Activated CD4-positive, CD25-positive, alpha-beta regulatory T cell treated with anti-CD3 and anti-CD28 coated beads, Interleukin-2, amount 50 U/mL, for 16 hours (primary cell): ENCODE measurements at regions not wholly inside any gene's neighbourhood (a gene's known extent, or its start where the extent isn't known, plus 50 kb on each side); places are given as distances from the start of the nearest gene placed in this dataset.

Experiments used
- DNase-seq: peaks from one replicate; pipeline ENCODE4 v3.0.0-alpha.2; 2020; ENCODE audit warnings: low read depth, low spot score

DNA sequence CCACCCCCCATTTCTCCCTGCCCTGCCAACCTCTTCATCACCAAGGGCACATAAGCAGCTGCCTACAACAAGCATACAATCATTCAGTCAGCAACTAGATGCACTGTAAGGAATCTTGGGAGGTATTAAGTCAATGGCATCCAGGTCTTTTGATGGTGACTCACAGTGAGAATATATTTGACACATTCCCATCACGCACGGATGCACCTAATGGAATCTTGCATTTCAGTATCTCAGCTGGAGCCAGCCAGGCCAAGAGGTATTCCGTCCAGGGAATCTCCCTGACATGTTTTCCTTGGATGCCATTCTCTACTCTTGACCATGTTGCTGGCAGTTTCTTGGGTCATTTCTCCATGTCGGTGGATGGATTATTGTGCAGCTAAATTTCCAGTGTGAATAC, 73.9 kb upstream of the CAPRIN2 start:
- no peak for DNase-seq

DNA sequence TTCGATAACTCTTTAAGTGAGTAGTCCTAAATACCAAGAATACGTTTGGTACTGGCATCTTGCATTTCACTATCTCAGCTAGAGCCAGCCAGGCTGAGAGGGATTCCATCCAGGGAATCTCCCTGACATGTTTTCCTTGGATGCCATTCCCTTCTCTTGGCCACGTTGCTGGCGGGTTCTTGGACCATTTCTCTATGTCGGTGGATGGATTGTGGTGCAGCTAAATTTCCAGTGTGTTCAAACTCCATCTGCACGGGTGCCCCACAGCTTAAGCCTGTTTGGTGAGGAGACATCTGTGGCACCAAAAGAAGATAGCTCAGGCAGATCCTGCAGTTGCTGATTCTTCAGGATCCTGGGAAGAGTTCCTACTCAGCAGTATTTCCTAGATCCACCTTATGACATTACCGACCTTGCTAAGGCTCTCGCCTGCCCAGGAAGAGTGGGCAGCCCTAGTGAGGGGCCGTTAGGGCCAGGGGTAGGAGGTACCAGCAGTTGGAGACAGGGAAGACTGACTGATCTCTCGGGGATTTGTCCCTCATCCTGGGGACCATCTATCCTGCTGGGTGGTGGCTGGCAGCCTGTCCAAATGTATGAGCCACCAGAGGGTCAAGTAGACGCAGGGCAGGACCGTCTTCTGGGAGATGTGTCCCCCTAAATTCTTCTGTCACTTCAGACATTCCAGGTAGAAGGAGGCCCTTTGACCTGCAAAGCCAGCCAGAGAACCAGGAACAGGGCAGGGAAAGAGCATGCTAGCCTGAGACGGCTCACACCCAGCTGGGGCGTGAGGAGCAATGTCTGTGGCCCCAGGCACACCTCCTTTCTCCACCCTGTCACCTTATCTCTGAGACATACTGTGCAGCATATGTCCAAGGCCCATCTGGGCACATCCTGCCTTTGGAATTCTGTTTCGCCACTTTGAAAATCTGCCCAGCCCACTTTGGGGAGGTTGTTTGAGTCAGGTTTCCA, 72.6 kb upstream of the CAPRIN2 start:
- DNase-seq: no peak

DNA sequence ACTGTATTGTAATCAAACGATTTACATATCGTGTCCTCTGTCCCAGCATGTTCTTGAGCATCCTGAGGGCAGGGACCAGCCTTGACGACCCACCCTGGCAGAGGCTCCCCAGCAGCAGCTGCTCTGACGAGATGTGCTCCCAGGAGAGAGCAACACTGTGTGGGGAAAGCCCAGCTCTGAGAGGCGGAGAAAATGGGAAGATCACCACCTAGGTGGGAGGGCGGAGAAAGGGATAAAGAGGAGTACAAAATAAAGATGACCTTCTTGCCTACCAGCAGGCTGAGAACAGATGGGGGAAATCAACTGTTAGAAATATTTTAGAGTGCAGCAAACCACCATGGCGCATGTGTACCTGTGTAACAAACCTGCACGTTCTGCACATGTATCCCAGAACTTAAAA, 71.5 kb upstream of the CAPRIN2 start:
- DNase-seq: no peak

DNA sequence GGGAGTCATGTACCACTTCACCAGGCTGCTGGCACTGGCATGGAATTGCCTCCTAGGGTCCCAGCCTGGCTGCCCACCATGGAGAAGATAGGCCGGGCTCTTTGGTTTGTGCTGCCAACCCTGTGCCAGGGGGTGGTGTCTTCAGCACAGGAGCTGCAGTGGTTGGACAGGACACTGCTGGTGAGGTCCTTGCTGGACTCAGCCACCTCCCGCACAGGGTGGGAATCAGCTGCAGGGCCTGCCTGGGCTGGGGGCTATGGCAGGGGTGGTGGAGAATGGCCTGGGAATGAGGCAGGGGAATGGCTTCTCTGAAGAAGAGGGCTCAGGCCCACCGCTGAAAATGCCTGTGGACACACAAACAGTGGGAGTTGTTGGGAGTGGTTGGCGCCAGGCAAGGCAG, 70.6 kb upstream of the CAPRIN2 start:
- no peak for DNase-seq

DNA sequence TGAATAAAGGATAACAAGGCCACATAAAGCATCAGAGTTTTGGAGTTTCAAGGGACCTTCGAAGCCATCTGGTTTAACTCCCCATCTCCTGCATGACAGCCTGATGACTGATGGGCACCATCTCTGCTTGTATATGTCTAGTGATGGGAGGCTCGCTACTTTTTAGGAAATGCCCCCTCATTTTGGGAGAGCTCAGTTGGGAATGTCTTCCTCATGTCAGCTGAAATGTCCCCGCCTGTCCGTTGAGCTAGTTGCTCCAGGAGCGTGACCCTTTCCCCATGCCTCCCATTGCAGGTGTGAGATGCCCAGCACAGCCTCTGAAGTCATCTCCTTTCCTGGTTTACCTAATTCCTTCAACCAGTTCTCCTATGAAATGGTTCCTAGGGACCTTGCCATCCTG, 69.6 kb upstream of the CAPRIN2 start:
- DNase-seq: no peak

DNA sequence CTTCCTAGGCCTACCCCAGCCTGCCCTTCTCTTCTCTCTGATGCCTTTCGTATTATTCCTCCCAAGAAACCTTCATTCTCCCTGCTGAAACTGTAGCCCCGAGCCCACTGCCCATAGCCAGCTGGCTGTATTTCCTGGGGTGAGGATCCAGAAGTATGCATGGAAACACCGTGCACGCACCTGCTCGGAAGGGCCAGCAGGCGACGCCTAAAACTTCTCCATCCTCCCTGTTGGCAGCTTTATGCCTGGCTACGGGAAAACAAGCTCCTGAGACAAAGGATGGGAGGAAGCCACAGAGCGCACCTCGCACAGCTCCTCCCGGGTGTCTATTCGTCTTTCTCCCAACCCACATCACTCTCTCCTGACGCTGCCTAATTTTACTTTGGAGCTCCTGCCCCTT, 69.0 kb upstream of the CAPRIN2 start:
- no peak for DNase-seq

DNA sequence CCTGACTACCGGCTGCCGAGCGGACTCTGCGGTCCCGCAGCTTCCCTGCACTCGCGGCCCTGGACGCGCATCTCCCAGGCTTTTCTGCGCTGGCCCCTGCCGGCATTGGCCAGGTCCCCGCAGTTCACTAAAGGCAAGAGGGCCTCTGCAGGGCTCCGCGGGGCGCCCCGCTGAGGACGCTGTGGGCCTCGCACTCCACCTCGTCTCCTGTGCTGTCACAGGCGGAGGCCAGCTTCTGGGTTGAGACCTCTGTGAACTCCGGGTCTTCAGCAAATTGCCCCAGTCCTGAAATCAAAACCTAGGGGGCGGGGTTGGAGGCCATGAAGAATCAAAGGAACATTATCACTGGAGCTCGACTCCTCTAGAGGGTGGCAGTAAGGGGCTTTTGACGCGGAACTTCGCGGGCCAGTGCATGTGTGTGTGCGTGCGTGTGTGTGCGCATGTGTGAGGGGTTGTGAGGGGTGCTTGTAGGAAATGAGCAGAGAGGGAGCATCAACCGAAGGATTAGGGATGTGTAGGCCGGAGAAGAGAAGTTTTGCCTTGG, 68.5 kb upstream of the CAPRIN2 start:
- no peak for DNase-seq

DNA sequence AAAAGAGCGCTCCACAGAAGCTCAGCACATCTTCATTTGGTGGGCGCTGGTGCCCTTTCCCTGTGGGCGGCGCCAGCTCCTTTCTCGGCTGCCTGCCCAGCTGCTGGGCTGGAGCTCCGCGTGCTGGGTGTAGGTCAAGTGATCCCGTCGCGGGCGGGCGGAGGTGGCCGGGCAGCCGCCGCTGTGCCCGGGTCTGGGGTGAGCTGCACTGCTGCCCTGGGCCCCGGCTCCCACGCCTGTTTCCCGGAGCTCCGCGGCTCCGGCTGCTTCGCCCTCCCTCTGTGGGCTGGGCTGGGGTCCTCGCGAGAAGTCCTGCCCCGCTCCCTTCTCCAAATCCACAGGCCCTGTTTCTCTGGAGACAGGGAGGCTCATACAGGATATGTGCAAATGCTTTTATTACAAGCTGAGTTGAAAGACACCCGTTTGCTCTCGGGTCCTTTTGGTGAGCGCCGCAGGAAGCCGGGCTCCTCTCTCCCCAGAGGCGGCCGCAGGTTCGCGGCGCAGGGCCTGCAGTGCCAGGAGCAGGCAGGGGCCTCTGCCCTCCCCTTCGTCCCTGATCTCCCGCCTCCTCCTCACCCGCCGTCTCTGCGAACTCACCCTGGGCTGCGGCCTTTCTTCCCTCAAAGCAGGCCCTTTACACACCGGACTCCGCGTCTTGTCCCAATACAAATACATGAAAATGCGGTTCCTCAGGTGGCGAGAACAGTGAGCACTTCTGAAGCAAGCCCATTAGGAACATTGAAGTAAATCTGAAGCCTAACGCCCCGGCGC, 67.8 kb upstream of the CAPRIN2 start:
- no peak for DNase-seq

DNA sequence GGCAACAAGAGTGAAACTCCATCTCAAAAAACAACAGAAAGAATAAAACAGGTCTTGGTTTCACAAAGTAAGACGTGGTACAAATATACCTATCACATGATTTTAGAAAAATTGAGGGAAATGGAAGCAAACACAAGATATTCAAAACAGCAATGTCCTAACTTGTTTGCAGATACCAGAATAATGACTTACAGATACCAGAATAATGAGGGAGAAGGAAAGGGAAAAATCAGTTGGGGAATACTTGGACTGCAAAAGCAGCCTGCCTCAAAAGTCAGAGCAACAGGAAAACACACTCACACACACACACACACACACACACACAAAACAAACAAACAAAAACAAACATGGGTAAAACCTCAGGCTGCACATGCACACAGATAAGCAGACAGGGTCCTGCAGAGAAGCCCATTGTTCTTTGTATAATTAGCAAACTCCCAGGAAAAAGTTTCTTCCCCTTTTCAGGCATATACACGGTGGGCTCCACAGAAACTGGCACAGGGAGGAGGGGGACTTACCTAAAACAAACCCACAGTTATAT, 65.7 kb upstream of the CAPRIN2 start:
- no peak for DNase-seq

DNA sequence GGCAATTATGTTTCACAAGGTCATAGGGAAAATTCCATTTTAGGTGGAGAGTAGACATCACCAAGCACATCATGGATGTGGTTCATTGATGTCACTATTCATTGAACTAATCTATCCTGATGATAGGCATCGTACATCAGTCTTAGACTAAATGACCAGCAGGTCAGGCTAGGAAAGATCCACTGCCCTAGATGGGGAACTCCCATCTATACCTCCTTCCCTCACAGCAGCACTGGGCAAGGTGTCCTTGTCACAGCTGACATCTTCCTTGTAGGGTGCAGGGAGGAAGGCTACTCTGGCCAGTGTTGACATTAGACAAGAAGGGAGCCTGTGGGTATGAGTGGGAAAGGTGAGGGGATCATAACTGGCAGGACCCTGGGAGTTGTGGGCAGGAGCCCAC, 63.8 kb upstream of the CAPRIN2 start:
- no peak for DNase-seq

DNA sequence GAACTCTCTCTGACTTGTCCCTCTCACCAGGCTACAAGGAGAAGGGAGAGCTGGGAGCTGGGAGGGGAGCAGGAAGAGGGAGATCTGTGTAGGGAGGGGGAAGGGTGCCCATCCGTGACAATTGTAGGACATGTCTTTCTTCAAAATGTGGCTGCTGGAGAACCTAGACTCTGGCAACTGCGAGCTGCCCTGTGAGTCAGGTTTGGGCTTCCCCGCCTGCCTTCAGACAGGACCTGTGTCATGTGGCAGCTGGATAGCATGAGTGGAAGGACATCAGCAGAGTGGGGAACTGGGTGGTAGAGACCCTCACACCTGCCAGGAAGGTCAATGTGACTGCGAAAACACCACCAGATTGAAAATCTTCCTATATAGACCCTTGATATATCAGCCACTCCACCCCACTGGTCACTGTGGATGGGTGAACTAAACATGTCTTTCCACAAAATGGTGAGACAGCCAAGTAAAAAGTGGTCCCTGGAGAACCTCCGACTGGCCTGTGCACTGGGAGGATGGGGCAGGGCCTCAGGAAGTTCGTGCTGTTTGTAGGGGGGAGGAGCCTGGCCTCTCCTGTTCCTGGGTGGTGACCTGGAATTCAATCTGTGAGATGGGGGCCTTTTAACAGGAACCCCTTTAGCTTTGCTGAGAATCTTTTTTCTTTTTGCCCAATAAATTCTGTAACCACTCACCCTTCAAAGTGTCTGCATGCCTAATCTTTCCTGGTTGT, 62.2 kb upstream of the CAPRIN2 start:
- DNase-seq: no peak

DNA sequence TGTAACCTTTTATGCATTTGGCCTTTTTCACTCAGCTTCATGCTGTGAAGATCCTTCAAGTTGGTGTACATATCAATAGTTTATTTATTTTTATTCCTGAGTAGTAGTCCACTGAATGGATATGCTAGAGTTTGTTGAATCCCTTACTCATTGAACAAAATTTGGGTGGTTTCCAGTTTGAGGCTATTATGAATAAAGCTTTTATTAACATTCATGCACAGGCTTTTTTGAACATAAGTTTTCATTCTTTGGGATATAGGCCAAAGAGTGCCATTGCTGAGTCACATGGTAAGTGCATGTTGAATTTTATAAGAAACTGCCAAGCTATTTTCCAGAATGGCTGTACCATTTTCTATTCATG, 59.5 kb upstream of the CAPRIN2 start:
- no peak for DNase-seq

DNA sequence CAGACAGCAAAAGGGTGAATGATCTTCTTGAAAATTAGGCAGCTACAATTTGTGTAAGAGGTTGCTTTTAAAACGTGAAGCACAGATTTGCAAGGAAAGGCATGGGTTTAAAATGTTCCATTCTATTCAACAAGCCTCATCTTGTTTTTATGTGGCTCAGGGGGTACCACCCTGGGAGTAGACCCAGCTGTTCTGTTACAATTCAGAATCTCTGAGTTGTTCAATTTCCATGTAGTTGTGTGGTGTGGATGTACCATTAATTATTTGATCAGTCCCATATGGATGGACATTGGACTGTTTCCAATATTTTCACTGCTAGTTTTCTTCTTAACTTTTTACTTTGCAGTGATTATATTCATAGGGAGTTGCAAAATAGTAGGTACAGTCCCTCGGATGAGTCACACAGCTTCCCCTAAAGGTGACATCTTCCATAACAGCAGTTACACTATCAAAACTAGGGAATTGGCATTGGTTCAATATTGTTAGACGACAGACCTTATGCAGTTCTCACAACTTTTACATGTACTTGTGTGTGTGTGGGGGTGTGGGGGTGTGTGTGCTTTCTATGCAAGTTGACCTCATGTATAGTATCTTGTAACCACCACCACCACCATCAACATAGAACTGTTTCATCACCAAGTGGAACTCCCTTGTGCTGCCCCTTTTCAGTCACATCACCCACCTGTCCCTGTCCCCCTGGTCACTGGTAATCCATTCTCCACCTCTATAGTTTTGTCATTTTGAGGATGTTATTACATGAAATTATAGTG, 59.0 kb upstream of the CAPRIN2 start:
- DNase-seq: no peak

DNA sequence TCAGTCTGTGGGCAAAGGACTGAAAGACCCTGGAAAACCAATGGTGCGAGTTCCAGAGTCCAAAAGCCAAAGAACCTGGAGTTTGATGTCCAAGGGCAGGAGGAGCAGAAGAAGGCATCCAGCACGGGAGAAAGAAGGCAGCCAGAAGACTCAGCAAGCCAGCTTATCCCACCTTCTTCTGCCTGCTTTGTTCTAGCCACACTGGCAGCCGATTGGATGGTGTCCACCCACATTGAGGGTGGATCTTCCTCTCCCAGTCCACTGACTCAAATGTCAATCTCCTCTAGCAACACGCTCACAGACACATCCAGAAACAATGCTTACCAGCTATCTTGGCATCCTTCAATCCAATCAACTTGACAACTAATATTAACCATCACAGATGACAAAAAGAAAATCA, 57.2 kb upstream of the CAPRIN2 start:
- no peak for DNase-seq

DNA sequence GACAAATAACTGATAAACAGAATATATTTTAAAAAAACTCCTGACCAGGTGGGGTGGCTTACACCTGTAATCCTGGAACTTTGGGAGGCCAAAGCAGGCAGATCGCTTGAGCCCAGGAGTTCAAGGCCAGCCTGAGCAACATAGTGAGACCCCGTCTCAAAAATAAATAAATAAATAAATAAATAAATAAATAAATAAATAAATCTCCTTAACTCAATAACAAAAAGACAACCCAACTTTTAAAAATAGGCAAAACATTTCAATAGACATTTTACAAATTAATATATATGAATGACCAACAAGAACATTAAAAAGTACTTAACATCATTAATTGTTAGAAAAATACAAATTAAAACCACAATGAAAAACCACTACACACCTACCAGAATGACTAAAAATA, 56.2 kb upstream of the CAPRIN2 start:
- no peak for DNase-seq

DNA sequence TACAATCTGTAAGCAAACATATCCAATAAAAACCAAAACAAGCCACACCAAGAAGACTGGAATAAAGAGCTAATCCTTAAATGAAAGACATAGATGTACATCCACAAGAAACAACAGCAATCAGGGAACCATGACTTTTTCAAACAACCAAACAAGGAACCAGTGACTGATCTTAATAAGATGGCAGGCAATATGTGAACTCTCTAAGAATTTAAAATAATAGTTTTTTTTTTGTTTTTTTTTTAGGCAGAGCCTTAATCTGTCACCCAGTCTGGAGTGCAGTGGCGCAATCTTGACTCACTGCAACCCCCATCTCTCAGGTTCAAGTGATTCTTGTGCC, 52.9 kb upstream of the CAPRIN2 start:
- no peak for DNase-seq

DNA sequence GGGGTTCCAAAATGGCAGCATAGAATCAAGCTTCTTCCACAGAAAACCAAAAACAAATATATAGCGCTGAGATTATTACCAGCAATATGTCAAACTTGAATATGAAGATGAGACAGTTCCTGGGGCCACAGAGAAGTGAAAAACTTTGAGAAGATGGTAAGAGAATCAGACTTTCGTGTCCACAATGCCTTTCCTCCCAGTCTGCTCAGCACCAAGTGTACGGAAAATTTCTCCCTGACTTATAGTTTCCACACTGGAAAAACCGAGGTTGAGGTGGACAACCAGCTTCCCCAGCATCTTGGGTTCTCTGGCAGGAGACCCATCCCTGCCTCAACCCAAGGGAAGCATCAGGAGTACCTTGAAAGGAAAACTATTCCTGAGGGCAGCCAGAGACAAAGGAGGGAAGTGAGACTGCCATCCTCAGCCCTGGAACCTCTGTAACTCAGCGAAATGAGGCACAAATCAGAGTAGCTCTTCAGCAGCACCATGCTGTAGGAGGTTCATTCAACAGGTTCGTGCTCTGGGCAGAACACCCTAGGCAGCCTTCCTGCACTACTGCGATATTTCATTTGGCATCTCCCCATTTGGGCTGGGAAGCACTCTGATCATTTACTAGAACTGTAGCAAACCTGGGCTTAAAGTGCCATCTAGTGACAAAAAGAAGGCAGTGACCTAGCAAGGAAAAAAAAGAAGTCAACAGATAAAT, 52.4 kb upstream of the CAPRIN2 start:
- DNase-seq: no peak

DNA sequence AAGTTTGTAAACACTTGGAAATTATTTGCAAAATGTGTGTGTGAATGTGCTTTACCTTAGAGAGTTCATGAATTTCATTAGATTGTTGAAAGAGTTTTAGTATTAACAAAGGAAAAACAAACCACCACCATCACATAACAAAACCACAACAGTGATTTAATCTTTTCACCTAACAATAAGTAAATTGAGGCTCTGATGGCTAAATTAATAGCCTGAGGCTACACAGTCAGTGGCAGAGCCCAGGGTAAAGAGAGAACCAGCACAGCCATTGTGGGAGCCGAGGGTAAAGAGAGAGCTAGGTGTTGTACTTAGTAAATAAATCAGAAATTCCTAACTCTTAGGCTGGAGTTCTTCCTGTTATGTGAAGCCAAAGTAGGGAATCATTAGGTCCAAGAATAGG, 51.2 kb upstream of the CAPRIN2 start:
- no peak for DNase-seq
